RPMI7951 (cell line): ENCODE measurements at regions not wholly inside any gene's neighbourhood (a gene's known extent, or its start where the extent isn't known, plus 50 kb on each side); places are given as distances from the start of the nearest gene placed in this dataset.
"Not testable (repeated sequence)": the region's sequence is repeated elsewhere in the genome, so short reads cannot be mapped to it uniquely, and the experiment has no call there.

ENCODE experiments used
- DNase-seq: peaks from one replicate; pipeline ENCODE4 v3.0.0-alpha.2; 2012; ENCODE audit warnings: low read depth

DNA sequence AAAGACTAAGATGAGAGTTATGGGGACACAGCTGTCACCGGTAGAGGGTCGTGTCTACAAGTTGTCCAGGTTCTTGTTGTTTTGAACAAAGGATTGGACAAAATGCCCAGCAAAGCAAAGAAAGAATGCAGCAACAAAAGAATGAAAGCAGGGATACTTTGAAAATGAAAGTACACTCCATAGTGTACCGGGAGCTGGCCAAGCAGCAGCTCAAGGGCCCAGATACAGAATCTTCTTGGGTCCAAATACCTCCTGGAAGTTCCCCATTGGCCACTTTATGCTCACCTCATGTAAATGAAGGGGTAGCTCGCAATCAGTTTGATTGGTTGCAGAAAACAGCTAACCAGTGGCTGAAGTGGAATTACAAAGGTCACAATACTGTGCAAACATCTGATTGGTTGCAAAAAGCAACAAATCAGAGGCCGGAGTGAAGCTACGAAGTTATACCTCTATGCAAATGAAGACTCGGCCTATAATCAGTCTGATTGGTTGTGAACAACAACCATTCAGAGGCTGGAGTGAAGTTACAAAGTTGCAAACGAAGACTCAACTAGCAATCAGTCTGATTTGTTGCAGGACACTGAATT, 474.9 kb upstream of the TMEFF2 start:
- peak; percentile 7 for DNase-seq

DNA sequence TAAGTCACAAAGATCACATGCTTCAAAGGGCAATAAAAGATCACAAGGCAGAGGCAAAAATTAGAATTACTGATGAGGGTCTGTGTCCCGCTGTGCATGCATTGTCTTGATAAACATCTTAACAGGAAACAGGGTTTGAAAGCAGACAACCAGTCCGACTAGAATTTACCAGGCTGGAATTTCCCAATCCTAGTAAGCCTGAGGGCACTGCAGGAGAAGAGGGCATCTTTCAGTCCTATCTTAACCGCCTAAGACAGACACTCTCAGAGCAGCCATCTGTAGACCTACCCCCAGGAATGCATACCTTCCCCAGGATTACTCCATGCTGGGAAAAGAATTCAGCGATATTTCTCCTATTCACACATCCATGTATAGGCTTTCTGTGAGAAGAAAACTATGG, 465.8 kb upstream of the TMEFF2 start:
- DNase-seq: not testable (repeated sequence)

DNA sequence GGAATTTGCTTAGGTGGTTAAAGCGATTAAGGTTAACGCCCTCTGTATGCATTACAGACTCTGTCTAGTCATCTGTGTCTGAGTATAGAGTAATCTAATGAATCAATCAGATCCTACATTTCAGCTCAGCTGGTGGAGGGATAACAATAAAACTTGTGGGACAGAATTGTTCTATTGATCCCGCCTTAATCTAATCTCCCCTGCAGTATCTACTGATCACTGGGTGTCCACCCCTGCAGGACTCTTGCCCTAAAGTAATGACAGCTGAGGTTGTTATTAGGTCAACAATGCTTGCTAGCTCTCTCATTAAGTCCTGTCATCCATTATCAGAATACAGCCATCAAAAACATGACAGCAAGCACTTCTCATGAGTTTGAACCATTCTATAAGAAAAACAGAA, 462.6 kb upstream of the TMEFF2 start:
- no peak for DNase-seq

DNA sequence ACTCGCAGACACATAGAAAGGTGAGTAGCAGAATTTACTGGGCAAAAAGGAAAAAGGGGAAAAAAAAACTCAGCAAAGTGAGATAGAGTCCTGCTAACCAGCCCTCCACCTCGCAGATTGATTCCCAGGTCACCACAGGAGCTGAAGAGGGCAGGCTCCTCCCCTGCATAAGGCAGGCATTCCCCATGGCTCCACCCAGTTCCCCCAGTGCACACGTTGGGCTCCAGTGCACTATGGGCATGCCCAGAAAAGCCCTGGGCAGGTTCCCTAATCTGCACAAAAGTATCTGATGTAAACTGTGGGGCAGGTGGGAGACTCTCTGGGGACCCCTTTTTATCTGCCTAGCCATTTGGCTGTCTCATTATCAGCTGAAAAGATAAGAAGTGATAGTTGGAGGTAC, 461.2 kb upstream of the TMEFF2 start:
- DNase-seq: no peak

DNA sequence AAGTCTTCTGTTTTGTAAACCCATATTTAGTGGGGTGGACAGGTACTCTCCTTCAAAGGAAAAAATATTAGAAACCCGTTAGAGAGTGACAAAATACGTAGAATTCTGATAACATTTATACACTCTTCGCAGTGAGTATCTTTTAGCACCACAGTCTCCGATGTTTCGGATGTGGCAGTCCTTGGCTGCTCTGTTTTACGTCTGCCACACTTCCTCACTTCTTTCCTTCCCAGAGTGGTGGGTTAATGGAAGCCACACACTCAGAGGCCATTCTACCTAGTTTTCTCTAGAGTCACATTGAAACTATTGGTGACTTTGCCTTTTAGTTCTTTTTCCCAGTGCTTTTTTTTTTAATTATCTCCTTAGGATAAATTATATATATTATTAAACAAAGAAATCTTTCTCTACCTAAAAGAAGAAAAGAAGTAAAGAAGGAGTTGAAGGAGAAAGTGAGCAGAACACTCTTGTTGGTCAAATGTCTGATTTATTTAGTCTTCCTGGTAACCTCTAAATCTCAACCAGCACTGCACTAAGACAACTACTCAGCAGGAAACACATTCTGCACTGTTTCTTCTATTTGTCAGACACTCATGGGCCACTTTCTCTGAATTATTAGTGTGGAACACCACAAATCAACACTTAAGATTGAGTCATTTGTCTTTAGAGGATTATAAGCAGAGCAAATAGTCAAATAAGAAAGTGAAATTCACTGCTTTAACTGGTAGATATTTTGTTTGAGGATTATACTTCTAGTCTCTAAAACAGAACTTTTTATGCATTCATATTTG, 451.3 kb upstream of the TMEFF2 start:
- no peak for DNase-seq

DNA sequence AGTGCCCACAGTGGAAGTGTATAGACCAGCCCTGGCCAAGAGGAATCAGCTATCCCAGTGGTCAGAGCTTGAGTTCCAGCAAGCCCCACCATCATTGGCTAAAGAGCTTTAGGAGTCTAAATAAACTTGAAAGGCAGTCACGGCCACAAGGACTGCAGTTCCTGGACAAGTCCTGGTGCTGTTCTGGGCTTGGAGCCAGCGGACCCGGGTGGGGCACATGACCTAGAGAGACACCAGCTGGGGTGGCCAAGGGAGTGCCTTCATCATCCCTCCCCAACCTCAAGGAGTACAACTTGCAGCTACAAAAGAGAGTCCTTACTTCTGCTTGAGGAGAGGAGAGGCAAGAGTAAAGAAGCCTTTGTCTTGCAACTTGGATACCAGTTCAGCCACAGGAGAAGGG, 439.8 kb upstream of the TMEFF2 start:
- no peak for DNase-seq

DNA sequence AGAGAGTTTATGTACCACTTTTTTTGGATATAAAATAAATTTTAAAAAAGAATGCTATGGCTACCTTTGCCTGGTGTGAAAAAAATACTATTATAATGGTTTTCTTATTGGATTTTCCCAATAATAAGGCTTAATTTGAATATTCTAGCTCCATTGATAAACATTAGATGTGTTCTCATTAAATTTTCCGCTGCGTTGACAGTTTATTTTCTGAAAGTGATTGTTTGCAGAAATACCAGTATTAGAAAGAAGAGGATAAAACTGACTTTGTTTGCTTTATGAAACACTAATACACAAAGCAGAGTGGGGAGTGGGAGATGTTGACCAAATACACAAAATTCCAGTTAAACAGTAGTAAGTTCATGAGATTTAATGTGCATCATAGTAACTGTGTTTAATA, 433.3 kb upstream of the TMEFF2 start:
- no peak for DNase-seq

DNA sequence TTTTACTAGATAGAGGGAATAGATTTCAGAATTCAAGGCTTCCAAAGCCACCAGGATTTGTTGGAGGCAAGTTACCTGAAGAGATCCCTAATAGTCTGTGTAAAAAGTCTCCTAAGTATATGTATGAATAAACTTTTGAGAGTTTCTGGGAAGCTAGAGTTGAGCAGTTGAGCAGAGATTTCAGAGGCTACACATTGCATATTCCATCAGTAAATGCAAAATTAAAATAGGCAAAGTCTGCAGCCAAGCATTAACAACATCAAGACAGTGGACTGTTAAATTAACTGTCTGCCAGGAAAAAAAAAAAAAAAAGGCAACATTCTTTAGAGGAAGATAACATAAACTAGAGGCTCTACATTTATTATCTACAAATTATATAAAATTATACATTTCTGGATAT, 420.4 kb upstream of the TMEFF2 start:
- no peak for DNase-seq

DNA sequence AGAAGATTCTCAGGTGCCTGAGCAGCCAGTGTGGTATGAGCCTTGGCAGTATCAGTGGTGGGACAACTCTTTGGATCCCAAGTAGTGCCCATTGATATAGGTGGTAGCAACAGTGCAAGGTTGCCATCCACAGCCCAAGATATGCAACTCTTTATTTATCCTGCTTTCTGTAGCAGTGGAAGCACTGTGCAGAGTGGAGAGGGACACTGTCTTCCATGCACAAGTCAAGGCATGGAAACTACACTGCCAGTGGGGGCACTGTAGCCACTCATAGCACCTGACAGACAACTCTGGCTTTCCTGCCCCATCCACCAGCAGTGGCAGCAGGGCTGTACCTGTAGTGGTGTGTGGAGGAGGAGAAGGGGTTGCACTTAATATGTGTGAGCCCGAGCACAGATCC, 409.6 kb upstream of the TMEFF2 start:
- DNase-seq: no peak

DNA sequence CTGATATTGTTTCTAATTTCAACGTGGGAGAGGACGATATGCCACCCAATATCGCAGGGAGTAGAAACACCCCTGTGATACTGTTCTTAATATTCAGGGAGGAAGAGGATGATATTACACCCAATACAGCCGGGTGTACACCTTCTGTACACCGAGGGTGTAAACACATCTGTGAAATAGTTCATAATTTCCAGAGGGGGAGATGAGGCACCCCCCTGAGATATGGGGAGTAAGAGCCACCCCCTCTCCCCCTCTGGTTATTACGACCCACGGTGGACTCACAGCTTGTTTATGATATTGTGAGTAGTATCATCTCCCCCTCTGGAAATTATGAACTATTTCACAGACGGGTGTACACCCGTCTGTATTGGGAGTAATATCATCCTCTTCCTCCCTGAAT, 403.9 kb upstream of the TMEFF2 start:
- not testable (repeated sequence) for DNase-seq

DNA sequence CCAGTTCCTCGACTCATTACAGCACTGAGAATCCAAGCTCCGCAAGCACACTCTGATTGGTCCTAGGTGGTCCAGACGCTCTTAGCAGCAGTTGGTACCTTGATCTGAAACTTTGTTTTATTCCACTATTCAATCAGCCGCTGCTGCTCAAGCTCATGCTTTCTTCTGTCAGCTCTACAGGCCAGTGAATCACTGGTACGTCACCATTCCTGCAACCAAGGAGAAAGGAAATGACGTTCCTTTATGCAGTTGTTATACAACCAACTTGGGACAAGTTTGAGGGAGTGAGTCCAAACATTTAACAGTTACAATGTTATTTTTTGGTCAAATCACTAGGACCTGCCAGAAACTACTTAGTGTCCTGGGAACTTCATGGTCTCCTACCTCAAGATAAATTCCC, 398.8 kb upstream of the TMEFF2 start:
- DNase-seq: peak; percentile 3

DNA sequence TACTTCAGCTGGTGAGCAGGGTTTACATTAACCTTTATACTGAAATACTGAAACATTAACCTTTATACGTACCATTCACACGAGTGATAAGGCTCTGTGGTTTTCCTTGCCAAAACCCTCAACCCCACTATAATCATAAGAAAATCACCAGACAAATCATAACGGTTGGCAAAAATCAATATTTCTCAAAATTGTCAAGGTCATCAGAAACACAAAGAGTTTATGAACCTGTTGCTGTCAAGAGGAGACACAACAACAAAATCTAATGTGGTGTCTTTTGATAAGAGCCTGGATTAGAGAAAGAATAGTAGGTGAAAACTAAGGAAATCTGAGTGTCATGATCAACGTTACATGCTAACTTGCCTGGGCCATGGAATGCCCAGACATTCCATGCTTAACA, 396.9 kb upstream of the TMEFF2 start:
- no peak for DNase-seq

DNA sequence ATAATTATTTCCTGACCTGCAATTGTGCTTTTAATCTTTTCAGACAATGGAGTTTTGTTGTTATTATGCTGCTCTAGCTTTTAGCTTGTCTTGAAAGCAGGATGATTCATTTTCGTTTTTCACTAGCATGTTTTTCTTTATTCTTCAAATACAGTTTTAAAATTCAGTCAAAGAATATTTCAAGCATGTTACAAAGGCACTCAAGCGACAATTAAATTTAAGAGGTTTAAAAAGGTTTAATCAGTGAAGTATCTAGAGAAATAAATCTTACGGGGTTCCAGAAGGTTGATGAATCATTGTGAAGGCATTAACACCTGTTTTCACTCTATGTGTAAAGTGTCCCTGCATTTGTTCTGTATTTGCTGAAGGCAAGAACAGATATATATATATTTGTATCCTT, 390.7 kb upstream of the TMEFF2 start:
- DNase-seq: no peak

DNA sequence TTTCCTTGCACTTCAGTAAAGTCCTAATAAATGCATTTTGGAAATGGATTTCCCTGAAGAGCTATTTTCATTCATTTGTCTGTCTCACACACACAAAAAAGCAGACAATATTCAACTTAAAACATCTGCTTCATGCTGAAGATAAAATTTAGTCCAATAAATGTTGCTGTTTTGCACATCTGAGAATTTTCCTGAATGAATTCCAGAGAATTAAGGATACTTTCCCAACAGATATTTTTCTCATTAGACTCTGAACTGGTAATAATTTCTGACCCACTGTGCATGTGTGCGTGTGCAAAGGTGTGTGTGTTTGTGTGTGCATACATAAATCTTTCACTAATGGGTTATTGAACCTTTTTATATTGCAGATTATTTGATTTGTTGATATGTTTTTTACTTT, 390.2 kb upstream of the TMEFF2 start:
- no peak for DNase-seq

DNA sequence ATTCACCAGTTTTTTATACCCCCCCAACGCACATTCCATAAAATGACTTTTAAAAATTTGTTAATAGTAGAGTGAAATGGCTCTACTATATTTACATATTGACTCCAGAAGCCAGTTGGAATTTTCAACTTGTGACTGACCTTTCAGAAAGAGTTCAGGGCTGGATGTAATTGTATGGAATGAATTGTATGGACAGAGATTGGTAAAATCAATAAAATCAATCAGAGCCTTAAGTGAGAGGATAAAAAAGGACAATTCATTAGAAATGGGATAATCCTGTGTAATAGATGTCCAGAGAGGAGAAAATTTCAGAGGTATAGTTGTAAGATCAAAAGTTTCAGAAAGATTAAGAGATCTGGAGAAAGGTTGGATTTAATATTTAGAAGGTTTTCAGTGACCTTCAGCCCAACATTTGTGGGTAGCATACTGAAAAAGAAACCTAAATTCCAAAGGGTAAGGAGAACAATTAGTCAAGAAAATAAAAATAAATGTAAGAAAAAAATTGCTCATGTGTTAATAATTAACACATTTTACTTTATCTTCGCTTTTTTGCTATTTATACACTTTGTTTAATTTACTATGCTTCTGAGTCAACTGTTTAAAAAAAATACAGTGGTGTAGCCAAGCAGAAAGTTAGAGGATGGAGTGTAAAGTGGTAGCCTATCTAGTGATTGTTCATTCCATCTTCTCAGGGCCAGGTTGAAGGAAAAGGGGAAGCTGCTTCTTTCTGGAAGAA, 385.4 kb upstream of the TMEFF2 start:
- DNase-seq: no peak

DNA sequence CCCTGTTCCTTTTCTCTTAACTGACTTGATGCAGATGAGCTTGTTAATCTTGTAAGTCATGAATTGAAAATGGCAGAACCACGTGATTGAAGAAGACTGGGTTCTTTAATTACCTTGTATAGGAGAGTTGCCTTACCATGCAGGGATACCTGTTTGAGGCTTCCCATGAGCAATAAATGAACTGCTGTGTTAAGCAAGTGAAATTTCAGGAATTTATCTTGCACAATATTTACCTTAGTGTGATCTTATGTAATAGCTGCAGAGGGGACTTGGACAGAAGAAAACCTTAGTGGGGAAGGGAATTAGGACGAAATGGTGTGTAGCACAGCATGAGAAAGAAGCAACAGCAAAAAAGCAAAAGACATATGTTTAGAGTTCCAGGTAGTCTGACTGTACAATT, 384.0 kb upstream of the TMEFF2 start:
- no peak for DNase-seq

DNA sequence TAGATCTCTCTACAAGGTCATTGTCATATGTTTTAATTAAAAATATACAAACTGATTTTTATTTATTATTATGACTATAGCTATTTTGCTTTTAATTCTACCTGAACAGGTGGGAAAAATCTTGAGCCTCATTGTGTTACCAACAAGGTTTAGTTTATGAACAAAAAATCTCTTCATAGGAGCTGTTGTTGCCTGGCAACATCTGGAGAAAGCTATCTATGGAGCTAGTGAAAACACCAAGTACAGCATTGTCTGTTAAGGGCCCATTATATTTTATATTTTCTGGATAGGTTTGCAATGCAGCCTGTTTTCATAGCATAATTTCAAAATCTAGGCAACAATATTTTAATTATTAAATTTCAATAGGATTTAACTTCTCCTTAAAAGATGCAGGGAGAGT, 383.0 kb upstream of the TMEFF2 start:
- no peak for DNase-seq

DNA sequence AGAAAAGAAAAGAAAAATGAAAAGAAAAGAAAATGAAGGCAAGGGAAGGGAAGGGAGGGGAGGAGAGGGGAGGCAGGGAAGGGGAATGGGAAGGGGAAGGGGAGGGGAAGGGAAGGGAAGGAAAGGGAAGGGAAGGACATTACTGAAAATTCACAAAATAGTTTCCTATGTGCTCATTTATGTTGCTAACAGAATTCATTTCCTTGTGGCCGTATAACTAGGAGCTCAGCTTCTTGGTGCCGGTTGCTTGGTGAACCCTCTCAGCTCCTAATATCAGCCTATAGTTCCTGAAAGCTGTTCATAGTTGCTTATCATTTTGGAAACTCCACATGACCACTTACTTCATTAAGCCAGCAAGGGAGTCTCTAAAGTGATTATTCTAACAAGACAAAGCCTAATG, 379.8 kb upstream of the TMEFF2 start:
- DNase-seq: no peak

DNA sequence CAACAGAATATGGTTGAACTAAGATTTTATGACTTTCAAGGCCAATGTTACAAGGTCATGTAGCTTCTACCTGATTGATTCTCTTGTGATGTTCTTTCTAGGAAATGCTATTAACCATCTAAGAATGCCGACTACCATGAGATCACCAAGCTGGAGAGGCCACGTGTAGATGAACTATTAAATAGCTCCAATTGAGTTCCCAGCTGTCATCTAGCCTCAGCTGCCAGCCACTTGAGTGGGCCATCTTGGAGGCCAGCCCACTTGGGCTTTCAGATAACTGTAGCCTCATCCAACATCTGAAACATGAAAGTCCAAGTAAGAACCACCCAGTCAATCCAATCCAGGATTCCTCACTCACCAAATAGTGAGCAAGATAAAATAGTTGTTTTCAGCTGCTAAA, 376.9 kb upstream of the TMEFF2 start:
- DNase-seq: no peak

DNA sequence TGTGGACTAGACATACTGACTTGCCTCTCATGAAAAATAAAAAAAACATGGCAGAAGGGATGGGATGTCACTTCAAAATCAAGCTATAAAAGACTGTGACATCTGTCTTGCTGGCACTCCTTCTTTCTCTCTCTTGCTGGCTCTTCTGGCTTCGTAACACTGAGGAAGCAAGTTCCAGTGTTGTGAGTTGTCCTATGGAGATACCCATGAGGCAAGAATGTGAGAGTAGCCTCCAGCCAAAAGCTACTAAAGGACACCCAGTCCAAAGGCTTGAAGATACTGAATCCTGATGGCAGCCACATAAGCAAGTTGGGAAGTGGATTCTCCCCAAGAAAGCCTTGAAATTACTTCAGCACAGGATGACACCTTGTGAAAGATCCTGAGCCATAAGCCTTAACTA, 376.1 kb upstream of the TMEFF2 start:
- no peak for DNase-seq

DNA sequence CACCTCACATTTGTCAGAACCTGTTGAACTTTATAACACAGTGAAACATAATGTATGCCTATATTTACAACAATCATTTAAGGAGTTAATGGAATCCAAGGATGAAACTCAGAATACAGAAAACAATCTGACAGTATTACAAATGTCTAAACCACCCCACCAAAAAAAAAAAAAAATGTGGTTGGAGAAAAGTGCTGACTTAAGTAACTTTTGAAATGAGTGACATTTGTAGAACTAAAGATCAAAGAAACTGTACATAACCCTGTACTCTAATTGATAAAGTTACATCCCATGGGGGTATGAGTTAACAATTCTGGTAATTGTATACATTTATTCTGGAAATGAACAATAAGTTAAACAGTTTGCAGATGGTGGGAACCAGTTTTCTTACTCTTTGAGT, 372.1 kb upstream of the TMEFF2 start:
- DNase-seq: no peak

DNA sequence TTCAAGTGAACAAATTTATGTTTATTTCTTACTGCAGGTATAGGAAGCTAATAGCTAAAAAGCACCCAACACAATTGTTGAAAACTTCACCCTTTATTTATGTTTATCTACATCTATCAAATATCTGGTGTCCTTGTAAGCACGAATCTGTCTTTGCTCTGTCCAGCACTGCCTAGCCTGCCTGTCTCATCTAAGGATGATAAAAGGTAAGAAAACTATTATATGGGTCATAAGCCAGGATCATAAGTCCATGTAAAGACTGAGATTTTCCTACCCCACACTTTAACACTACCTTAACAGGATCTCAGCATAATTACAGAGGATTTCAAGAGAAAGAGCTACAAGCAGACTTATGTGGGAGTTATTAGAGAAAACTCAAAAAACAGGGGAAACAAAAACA, 365.6 kb upstream of the TMEFF2 start:
- DNase-seq: no peak

DNA sequence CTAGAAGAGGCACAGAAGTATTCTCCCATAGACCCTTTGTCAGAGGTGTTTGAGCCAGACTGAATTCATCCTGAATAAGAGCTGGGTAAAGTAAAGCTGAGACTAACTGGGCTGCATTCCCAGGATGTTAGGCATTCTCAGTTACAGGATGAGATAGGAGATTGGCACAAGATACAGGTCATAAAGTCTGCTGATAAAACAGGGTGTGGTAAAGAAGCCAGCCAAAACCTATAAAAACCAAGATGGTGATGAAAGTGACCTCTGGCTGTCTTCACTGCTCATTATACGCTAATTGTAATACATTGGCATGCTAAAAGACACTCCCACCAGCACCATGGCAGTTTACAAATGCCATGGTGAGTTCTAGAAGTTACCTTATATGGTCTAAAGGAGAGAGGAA, 364.9 kb upstream of the TMEFF2 start:
- no peak for DNase-seq
